GM19328 (cell line): ENCODE measurements at regions not wholly inside any gene's neighbourhood (a gene's known extent, or its start where the extent isn't known, plus 50 kb on each side); places are given as distances from the start of the nearest gene placed in this dataset.

Experiments
- ATAC-seq: cut with Tn5 transposase; IDR thresholded peaks from one replicate; pipeline ENCODE4 v1.9.1; 2021; ENCODE audit warnings: mild to moderate bottlenecking, moderate library complexity; ENCODE audit not compliant: unreplicated experiment

- ATAC-seq: no peak
Measured at GRCh38 chr6:167766986-167767714, 59.6 kb upstream of the AFDN start.

- no peak for ATAC-seq
Measured at GRCh38 chr6:167767715-167768107, 59.0 kb upstream of the AFDN start.

- no peak for ATAC-seq
Measured at GRCh38 chr6:167768471-167769215, 58.1 kb upstream of the AFDN start.

- no peak for ATAC-seq
Measured at GRCh38 chr6:167769408-167770190, 57.1 kb upstream of the AFDN start.

GRCh38 chr6:167770291-167770955 is 56.3 kb upstream of the AFDN start:
- no peak for ATAC-seq

GRCh38 chr6:167774881-167775280 is 51.8 kb upstream of the AFDN start:
- ATAC-seq: no peak

- no peak for ATAC-seq
Measured at GRCh38 chr6:167776906-167777627, 49.6 kb upstream of the AFDN start.
